Skin of body (tissue), 1 donor: ENCODE measurements at regions not wholly inside any gene's neighbourhood (a gene's known extent, or its start where the extent isn't known, plus 50 kb on each side); places are given as distances from the start of the nearest gene placed in this dataset.

Experiments used
- DNase-seq: peaks from one replicate; lab custom pipeline; 2025; lab: John Stamatoyannopoulos, UW

DNA sequence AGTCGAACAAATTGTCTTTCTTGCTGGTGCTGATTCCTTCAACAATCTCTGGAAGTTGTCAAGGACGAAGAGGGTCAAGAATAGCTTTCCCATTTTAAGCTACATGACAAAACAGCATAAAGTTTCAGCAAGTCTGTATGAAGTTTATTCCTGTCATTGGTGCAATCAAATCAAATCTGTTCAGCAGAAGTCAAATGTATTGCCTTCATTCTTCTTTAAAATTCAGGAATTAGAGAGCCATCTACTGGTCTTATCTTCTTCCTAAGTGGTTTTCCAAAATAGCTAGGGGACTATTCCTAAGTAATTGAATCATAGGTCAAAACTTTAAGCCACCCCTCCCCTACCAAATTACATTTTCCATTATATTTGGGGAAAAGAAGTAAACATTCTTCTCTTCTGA, 990.2 kb downstream of the GALC start:
- peak; percentile 9 for DNase-seq

- DNase-seq = no peak
Measured at GRCh38 chr14:87001333-87001732, 991.6 kb downstream of the GALC start.

DNA sequence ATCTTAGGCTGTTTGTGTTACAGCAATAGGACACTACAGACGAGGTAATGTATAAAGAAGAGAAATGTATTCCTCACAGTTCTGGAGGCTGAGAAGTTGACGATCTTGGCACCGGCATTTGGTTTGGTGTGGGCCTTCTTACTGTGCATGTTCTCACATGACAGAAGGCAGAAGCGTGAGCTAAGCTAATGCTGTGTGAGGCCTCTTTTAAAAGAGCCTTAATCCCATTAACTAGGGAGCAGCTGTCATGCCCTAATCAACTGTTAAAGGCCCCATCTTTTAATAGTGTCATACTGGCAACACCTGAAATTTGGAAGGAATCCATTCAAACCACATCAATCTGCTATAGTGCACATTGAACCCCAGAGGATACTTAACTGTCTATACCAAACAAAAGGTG, 992.9 kb downstream of the GALC start:
- no peak for DNase-seq

DNA sequence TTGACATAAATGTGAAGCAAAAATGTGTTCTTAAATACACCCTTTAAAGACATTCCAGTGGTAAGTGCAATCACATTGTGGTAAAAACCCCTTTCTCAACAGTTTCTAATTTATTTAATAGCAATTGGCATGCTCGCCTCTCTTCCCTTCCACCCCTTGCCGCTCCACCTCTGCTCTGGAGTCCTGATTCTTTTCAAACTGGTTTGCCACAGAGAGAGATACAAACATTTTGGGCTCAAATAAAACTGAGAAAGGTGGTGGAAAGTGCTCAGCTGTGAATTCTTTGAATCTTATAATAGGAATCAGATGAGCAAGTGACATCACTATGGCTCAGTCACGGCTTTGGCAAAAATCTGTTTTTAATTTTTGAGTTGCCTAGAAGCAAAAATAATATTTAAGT, 993.9 kb downstream of the GALC start:
- DNase-seq = peak; percentile 48

DNA sequence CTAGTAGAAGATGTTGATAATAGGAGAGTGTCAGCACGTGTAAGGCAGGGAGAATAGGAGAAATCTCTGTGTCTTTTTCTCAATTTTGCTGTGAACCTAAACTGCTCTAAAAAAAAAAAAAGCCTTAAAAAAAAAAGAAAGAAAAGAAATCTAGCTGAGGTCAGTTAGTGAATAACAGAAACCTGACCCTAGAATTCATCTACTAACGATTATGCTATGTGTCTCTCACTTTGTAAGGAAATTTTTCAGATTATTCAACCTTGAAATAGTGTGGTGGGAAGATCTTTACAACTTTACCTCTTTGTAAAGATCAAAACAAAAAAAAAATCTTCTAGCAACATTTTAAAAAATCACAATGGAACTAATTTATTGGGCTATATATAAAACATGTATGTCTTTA, 995.7 kb downstream of the GALC start:
- DNase-seq = no peak

GRCh38 chr14:86990396-86990795, 1002.6 kb downstream of the GALC start:
- DNase-seq = no peak

DNA sequence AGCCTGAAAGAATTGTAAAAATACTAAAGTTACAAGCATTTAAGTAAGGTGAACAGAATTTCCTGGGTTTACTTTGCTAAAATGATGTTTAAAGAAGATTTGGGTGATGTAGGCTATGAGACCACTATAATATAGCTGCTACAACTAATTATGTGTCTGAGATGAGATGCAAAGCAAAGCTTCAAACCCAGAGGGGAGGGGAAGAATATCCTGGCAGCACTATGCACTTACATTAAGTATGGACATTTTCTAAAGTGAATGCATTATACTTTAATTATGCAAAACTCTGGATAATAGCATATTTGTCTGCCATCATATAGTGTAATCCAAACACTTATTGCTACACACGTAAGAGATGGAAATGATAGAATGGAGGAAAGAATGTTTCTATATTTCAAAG, 1003.7 kb downstream of the GALC start:
- DNase-seq = no peak

- no peak for DNase-seq
Measured at GRCh38 chr14:86987966-86988365, 1005.0 kb downstream of the GALC start.

DNA sequence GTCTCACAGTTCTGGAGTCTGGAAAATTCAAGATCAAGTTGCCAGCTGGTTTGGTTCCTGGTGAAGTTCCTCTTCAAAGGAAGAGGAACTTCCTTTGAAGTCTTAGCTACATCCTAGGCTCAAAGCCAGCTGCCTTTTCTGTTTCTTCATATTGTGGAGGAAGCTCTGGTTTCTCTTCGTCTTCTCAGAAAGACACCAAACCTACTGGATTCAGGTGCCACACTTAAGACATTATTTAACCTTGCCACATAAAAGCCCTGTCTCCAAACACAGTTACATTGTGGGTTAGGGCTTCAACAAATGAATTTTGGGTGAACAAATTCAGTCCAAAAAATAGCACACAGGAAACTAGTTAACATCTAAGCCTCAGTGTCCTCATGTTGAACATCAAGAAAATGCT, 1019.8 kb downstream of the GALC start:
- DNase-seq = no peak

- DNase-seq = no peak
Measured at GRCh38 chr14:86971292-86971691, 1021.7 kb downstream of the GALC start.

GRCh38 chr14:86961106-86961716, 1031.8 kb downstream of the GALC start:
- DNase-seq = no peak

- no peak for DNase-seq
Measured at GRCh38 chr14:86955771-86956354, 1037.1 kb downstream of the GALC start.

- no peak for DNase-seq
Measured at GRCh38 chr14:86954623-86955022, 1038.4 kb downstream of the GALC start.

DNA sequence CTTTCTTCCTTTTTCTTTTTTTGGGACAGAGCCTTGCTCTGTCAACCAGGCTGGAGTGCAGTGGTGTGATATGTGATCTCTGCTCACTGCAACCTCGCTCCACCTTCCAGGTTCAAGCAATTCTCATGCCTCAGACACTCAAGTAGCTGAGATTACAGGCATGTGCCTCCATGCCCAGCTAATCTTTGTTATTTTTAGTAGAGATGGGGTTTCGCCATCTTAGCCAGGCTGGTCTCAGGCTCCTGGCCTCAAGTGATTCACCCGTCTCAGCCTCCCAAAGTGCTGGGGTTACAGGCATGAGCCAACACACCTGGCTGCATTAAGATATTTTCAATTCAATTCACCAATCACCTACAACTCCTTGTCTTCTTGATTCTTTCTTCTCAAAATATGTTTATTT, 1046.5 kb downstream of the GALC start:
- no peak for DNase-seq

DNA sequence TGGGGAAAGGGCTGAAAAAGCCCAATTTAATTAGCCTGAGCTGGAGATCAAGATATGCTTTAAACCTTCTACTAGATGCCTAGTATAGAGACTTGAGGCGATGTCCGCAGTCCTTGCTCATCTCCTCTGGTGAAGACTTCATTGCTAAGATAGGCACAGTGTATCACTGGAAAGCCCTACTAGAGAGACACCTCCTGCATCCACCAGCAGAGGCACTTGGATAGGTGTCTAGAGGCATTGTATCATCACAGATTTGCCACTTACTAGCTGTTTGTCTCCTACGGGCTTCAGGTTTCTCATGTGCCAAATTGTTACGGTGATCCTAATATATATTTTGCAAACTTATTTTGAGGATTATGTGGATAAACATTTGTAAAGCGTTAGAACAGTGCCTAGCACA, 1048.5 kb downstream of the GALC start:
- no peak for DNase-seq

GRCh38 chr14:86943391-86944365, 1049.3 kb downstream of the GALC start:
- DNase-seq = no peak

DNA sequence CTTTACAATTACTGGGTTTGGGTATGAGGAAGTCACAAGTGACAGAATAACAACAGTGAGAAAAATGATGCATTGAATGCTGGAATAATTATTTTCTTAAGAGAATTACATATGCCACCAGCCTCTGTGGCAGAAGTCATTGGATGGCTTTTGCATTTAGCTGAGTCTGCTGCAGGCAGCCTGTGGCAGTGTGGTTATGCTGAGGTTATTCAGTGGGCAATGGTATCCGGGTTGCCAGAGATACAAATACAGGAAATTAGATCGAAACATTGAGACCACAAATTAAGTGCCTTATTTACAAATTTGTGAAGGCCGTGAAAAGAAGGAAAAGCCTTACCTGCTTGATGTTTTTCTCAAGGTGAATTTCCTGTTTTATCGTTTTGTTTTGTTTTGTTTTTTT, 1050.0 kb downstream of the GALC start:
- DNase-seq = no peak

GRCh38 chr14:86940106-86940505, 1052.9 kb downstream of the GALC start:
- DNase-seq = no peak

- no peak for DNase-seq
Measured at GRCh38 chr14:86938320-86938719, 1054.7 kb downstream of the GALC start.

DNA sequence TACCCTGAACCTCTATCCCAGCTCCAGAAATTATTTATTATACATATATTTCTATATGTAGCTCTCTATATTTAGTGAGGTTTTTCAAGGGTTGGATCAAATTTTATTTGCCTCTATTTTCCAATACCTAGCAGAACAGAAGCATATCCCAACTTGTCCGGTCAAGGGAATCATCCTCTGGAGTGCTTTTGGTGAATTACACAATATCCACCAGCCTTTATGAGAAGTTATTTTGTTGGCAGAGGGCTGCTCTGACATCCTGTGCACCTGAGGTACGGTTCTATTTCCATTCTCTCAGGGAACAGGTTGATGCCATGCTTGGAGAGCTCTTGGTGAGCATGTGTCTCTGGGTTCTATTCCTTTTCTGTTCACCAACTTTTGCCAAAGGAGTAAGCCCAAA, 1056.4 kb downstream of the GALC start:
- no peak for DNase-seq

DNA sequence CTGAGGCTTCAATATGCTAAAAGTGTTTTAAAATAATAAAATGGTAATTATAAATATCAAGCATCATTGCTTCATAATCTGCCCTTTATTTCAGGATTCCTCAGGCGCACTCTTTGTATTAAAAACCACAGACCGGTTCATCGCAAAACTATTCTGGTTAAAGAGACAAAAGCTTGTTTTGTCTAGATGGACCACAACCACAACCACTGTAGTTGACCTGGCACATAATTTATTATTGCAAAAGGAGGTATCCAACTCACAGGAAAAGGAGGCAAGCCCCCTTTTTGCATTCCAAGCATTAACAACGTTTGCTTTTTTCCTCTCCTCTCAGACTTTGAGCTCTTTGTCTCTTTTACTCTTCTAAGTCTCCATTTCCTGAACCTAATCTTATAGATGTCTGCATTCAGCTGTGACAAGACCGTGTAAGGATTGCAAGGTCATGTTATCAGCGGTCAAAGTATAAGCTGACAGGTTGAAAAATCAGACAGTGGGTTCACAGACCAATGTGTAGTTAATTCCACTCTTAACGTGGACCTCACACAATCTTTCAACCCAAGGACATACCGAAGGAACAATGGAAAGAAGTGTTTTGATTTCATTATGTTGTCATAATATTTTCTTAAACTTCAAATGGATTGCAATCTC, 1057.6 kb downstream of the GALC start:
- DNase-seq = no peak

DNA sequence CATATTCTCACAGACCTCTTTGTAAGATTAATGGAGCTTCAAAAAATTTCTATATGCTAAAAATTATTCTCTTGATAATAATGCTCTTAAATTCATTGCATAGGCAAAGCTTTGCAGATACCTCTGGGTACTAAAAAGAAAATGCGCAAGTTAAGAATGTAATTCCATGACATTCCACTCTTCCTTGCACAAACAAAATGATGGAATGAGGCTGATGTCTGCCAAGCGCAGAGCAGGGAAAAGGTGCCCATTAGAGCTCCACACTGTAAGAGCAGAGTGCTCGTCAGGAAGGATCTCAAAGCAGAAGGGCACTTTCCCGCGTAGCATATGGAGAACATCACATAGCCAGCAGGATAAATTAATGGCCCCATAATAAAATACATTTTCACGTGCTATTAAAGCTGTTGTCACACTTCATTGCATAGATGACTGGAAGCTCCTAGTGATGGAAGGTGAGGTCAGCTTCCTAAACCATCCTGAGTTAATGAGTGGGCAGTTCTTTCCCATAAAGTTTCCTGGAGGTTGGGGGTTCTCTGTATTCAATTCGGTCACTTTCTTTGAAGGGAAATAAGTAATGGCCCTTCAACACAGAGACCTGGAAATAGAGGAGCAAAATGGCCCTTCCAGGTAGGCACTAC, 1058.9 kb downstream of the GALC start:
- no peak for DNase-seq
